GM23338 (cell line): ENCODE measurements at regions not wholly inside any gene's neighbourhood (a gene's known extent, or its start where the extent isn't known, plus 50 kb on each side); places are given as distances from the start of the nearest gene placed in this dataset.

ENCODE experiments used
- CREB1 ChIP-seq: fragments of 250-450 bp; sonication (Bioruptor Pico); IDR thresholded peaks from 2 replicates; pipeline ENCODE4 v1.5.0; 2020; ENCODE audit warnings: low read depth, mild to moderate bottlenecking, moderate library complexity
- CTCF ChIP-seq, 2 experiments: fragments of 200-600 bp in 1 of 2; sonication (generic) in 1 of 2; conservative IDR thresholded peaks; 2 replicates each; pipeline versions ENCODE4 v1.5.1 to v1.6.1; 2016 to 2017; ENCODE audit warnings: antibody characterized with exemption in 2 of 2, low read depth in 2 of 2, mild to moderate bottlenecking in 2 of 2, moderate library complexity in 1 of 2
- EZH2 ChIP-seq: fragments of 200-600 bp; sonication (generic); IDR thresholded peaks from one replicate; pipeline ENCODE4 v1.8.0; 2017; ENCODE audit warnings: antibody characterized with exemption, mild to moderate bottlenecking, low read depth; ENCODE audit not compliant: unreplicated experiment
- EZH2phosphoT487 ChIP-seq: fragments of 200-600 bp; sonication (generic); IDR thresholded peaks from one replicate; pipeline ENCODE4 v1.8.1; 2018; ENCODE audit warnings: antibody characterized with exemption; ENCODE audit not compliant: unreplicated experiment
- NANOG ChIP-seq: IDR thresholded peaks from 2 replicates; pipeline ENCODE4 v1.6.1; 2016; ENCODE audit warnings: antibody characterized with exemption, borderline replicate concordance
- POLR2AphosphoS5 ChIP-seq: IDR thresholded peaks from 2 replicates; pipeline ENCODE4 v1.6.1; 2016; ENCODE audit warnings: antibody characterized with exemption, low read depth
- REST ChIP-seq: IDR thresholded peaks from one replicate; pipeline ENCODE4 v1.6.1; 2018; ENCODE audit warnings: antibody characterized with exemption; ENCODE audit not compliant: unreplicated experiment
- TF ChIP-seq, protein P1 (sequence below): IDR thresholded peaks from 2 replicates; pipeline ENCODE4 v1.6.1; 2016; ENCODE audit warnings: antibody characterized with exemption
- TF ChIP-seq, protein P2 (sequence below): fragments of 250-450 bp; sonication (Bioruptor Pico); IDR thresholded peaks from 2 replicates; pipeline ENCODE4 v1.5.0; 2020; ENCODE audit warnings: mild to moderate bottlenecking, moderate library complexity

- TF ChIP-seq CREB1 (CRISPR knock-in tag) (no peak), CTCF (conservative IDR thresholded peaks at IDR 0.05; ENCODE audit: low read depth in 2 of 2) (no peak), POLR2AphosphoS5 (no peak), REST (no peak), EZH2 (no peak), EZH2phosphoT487 (no peak), NANOG (no peak)
- TF ChIP-seq, protein P1, sequence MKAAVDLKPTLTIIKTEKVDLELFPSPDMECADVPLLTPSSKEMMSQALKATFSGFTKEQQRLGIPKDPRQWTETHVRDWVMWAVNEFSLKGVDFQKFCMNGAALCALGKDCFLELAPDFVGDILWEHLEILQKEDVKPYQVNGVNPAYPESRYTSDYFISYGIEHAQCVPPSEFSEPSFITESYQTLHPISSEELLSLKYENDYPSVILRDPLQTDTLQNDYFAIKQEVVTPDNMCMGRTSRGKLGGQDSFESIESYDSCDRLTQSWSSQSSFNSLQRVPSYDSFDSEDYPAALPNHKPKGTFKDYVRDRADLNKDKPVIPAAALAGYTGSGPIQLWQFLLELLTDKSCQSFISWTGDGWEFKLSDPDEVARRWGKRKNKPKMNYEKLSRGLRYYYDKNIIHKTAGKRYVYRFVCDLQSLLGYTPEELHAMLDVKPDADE = no peak
- TF ChIP-seq, protein P2, sequence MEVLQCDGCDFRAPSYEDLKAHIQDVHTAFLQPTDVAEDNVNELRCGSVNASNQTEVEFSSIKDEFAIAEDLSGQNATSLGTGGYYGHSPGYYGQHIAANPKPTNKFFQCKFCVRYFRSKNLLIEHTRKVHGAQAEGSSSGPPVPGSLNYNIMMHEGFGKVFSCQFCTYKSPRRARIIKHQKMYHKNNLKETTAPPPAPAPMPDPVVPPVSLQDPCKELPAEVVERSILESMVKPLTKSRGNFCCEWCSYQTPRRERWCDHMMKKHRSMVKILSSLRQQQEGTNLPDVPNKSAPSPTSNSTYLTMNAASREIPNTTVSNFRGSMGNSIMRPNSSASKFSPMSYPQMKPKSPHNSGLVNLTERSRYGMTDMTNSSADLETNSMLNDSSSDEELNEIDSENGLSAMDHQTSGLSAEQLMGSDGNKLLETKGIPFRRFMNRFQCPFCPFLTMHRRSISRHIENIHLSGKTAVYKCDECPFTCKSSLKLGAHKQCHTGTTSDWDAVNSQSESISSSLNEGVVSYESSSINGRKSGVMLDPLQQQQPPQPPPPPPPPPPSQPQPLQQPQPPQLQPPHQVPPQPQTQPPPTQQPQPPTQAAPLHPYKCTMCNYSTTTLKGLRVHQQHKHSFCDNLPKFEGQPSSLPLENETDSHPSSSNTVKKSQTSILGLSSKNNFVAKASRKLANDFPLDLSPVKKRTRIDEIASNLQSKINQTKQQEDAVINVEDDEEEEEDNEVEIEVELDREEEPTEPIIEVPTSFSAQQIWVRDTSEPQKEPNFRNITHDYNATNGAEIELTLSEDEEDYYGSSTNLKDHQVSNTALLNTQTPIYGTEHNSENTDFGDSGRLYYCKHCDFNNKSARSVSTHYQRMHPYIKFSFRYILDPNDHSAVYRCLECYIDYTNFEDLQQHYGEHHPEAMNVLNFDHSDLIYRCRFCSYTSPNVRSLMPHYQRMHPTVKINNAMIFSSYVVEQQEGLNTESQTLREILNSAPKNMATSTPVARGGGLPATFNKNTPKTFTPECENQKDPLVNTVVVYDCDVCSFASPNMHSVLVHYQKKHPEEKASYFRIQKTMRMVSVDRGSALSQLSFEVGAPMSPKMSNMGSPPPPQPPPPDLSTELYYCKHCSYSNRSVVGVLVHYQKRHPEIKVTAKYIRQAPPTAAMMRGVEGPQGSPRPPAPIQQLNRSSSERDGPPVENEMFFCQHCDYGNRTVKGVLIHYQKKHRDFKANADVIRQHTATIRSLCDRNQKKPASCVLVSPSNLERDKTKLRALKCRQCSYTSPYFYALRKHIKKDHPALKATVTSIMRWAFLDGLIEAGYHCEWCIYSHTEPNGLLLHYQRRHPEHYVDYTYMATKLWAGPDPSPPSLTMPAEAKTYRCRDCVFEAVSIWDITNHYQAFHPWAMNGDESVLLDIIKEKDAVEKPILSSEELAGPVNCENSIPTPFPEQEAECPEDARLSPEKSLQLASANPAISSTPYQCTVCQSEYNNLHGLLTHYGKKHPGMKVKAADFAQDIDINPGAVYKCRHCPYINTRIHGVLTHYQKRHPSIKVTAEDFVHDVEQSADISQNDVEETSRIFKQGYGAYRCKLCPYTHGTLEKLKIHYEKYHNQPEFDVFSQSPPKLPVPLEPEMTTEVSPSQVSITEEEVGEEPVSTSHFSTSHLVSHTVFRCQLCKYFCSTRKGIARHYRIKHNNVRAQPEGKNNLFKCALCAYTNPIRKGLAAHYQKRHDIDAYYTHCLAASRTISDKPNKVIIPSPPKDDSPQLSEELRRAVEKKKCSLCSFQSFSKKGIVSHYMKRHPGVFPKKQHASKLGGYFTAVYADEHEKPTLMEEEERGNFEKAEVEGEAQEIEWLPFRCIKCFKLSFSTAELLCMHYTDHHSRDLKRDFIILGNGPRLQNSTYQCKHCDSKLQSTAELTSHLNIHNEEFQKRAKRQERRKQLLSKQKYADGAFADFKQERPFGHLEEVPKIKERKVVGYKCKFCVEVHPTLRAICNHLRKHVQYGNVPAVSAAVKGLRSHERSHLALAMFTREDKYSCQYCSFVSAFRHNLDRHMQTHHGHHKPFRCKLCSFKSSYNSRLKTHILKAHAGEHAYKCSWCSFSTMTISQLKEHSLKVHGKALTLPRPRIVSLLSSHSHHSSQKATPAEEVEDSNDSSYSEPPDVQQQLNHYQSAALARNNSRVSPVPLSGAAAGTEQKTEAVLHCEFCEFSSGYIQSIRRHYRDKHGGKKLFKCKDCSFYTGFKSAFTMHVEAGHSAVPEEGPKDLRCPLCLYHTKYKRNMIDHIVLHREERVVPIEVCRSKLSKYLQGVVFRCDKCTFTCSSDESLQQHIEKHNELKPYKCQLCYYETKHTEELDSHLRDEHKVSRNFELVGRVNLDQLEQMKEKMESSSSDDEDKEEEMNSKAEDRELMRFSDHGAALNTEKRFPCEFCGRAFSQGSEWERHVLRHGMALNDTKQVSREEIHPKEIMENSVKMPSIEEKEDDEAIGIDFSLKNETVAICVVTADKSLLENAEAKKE = no peak
Measured at GRCh38 chr2:215718890-215719289, 283.0 kb upstream of the FN1 start.
